Cardiac fibroblast (primary cell): ENCODE measurements at regions not wholly inside any gene's neighbourhood (a gene's known extent, or its start where the extent isn't known, plus 50 kb on each side); places are given as distances from the start of the nearest gene placed in this dataset.

Source experiments
- DNase-seq, 2 donors: peaks; one replicate each; pipeline versions ENCODE4 v3.0.0 to v3.0.0-alpha.2; 2010; ENCODE audit warnings: low read depth in 2 of 2
- H3K4me3 ChIP-seq, 2 donors: replicated peaks in 1 of 2; 1 replicate in 1 of 2; 2 replicates in 1 of 2; pipeline ENCODE4 v1.5.1; 2011; ENCODE audit warnings: low read depth in 2 of 2, low read length in 2 of 2, mild to moderate bottlenecking in 2 of 2, moderate library complexity in 1 of 2
- CTCF ChIP-seq: IDR thresholded peaks from one replicate; pipeline ENCODE4 v1.5.1; 2011; ENCODE audit warnings: low read depth, mild to moderate bottlenecking, low read length, inconsistent platforms

- TF ChIP-seq CTCF, result no peak
Measured at GRCh38 chr2:70036290-70036689, 51.0 kb upstream of the PCBP1 start.

GRCh38 chr2:70035344-70035844 is 51.9 kb upstream of the PCBP1 start:
- H3K4me3 ChIP-seq, result no peak overlapping the region
- DNase-seq, result peak in 1 of 2 donors; percentile 13
- TF ChIP-seq CTCF, result no peak

More at GRCh38 chr2:70036290-70036689, 51.0 kb upstream of the PCBP1 start:
- H3K4me3 ChIP-seq, result no peak overlapping the region
- DNase-seq, result no peak

GRCh38 chr2:70030724-70031420 is 56.4 kb upstream of the PCBP1 start:
- TF ChIP-seq CTCF, result no peak
- no peak overlapping the region for H3K4me3 ChIP-seq
- no peak for DNase-seq

- no peak for TF ChIP-seq CTCF
- peak; percentile 89 for DNase-seq
- no peak overlapping the region for H3K4me3 ChIP-seq
Measured at GRCh38 chr2:70029814-70030409, 57.4 kb upstream of the PCBP1 start.

GRCh38 chr2:70024284-70024683 is 62.9 kb upstream of the ASPRV1 start:
- DNase-seq, result no peak
- no peak for TF ChIP-seq CTCF
- no peak overlapping the region for H3K4me3 ChIP-seq

- no peak for DNase-seq
Measured at GRCh38 chr2:70019096-70019495, 57.7 kb upstream of the ASPRV1 start.

More at GRCh38 chr2:70019096-70019495, 57.7 kb upstream of the ASPRV1 start:
- no peak for TF ChIP-seq CTCF
- H3K4me3 ChIP-seq, result no peak overlapping the region
